Stimulated activated CD8-positive, alpha-beta memory T cell treated with anti-CD3 and anti-CD28 coated beads, Interleukin-15, amount 100 ng/mL, for 4 hours (primary cell): ENCODE measurements at regions not wholly inside any gene's neighbourhood (a gene's known extent, or its start where the extent isn't known, plus 50 kb on each side); places are given as distances from the start of the nearest gene placed in this dataset.

ENCODE experiments used
- DNase-seq, 2 donors: peaks; one replicate each; pipeline ENCODE4 v3.0.0-alpha.2; 2020; ENCODE audit warnings: low read depth in 2 of 2

DNA sequence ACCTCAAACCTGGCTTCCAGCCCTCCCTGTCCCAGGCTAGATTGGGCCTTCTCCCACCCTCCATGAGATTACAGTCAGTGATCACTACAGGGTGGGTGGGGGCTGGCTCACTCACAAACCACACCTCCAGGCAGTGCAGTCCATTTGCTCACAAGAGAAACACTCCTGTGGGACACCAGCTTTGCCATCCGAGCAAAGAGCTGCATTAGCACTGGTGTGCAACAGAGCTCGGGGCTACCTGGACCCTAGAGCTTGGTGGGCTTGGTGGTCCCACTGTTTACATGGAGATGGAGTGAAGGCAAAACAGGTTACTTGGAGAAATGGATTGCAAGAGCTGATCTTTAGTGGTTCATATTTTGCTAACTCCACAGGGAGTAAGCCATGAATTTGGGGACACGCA lies 451.7 kb upstream of the ZMIZ1 start:
- DNase-seq = no peak

DNA sequence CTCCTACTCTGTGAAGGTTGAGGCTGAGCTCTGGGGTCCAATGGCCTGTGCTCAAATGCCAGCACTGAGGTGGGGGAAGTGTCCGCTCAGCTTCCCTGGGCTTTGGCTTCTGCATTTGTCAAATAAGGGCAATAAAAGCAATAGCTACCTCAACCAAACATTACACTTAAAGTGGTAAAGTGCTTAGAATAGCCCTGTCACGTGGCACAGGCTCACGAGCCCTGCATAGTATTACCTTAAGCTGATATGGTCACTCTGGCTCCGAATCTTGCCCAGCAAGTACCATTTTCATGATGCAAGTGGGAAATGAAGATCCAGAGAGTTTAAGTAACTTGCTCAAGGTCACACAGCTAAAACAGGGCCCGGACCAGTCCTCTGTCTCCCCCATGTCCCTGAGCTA lies 451.1 kb upstream of the ZMIZ1 start:
- DNase-seq = no peak

DNA sequence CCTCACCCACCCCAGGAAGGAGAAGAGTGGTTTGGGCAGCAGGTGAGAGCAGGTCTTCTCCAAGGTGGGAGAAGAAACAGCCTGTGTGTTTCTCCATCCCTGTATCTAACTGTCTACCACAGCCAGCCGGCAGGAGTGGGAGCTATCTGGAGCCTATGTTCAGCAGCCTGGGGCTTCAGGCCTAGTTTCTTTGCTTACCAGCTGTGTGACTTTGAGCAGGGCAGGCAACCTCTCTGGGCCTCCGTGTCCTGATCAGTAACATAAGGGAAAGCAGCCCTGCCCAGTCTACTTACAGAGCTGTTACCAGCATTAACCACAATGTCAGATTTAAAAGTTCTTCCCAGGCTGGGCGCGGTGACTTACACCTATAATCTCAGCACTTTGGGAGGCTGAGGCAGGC lies 450.7 kb upstream of the ZMIZ1 start:
- DNase-seq = no peak

DNA sequence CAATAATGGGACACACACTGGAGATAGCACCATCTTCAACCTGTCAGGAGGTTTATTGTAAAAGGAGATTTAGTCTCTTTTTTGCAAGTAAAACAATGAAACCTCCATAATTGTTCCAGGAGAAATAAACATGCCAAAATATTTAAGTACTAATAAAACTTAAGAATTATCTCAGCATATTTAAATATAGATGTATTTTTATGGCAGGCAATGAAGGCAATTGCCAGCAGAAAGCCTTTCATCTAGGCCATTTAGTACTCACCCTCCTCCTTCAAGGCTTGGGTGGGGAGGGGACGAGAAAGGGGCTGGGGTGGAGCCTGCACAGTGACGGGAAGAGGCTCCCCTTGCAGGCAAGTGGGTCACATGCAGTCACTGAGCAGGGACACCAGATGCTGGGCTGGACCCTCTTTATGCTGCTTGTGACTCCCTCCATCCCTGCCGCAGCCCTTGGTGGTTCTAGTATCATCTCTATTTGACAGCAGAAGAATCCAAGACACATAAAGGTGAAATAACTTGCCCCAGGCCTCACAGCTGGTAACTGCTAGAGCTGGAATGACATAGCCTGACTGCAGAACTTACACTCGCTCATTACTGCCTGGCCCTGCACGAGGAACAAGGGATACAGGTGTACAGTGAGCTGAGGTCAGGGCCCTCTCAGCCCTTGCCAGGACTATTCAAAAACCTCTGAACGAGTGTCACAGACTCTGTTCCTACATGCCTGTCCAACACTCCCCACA lies 449.5 kb upstream of the ZMIZ1 start:
- DNase-seq = no peak

DNA sequence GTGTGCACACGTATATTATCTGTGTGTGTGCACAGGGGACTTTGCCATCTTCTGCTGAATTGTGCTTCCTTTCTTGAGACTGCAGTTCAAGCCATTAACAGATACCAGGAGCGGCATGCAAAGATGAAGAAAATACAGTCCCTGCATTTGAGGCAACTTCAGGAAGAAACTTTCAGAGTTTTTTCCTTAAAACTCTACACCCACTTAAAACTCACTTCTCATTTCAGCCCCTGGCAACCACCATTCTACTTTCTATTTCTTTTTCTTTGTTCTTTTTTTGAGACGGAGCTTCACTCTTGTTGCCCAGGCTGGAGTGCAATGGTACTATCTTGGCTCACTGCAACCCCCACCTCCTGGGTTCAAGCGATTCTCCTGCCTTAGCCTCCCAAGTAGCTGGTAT lies 448.9 kb upstream of the ZMIZ1 start:
- no peak for DNase-seq

DNA sequence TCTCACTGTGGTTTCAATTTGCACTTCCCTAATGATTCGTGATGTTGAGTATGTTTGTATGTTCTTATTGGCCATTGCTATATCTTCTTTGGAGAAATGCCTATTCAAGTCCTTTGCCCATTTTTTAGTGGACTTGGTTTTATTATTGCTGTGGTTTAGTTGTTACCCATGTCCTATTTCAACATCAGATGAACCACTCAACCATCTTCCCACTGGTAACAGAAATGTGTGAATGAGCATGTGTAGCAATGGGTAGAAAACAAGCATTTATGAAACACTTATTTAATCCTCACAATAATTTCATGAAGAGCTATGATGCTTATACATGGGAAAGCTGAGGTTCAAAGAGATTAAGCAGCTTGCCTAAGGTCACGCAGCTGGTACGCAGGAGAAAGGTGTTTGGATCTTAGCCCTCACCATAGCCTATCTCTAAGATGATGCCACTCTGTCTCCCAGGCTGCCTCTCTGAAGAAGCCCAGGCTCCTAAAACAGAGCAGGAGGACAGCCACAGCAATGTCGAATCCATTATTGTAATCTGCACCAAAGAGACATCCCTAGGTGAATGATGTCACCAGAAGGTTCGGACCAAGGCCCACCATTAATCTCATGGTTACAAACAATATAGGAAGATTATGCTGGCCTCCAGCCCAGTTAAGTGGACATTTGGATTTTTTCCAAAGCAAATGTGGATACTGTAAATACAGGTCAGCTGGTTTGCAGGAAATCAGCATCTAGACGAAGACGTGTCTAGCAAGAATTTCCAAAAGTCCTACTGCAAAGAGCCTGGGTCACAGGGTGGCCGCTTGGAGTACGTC lies 447.6 kb upstream of the ZMIZ1 start:
- no peak for DNase-seq

DNA sequence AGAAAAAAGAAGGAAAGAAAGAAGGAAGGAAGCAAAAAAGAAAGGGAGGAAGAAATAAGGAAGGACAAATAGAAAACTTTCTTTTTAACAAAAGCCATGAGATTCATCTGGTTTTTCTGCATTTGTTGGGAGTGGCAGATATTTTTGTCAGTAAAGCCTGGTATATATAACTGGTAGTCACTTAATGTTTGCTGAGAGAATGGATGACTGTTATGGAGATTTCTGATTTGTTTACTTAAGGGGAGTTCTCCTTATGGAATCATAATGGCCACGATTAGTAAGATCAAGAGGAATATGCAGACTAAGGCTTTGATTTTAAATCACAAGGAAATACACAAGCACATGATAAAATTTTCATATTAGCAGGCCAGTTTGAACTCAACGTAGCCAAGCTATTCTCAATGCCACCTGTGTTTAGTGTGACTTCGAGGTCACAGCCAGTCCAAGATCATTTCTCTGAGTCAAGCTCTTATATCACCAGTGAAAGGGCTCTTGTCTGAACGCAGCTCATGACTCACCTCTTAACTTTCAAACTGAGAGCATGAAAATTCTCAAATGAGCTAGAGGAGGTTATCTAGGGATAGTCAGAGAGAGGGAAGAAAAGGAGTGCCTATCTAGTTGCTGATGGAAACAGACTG lies 445.1 kb upstream of the ZMIZ1 start:
- DNase-seq = no peak

DNA sequence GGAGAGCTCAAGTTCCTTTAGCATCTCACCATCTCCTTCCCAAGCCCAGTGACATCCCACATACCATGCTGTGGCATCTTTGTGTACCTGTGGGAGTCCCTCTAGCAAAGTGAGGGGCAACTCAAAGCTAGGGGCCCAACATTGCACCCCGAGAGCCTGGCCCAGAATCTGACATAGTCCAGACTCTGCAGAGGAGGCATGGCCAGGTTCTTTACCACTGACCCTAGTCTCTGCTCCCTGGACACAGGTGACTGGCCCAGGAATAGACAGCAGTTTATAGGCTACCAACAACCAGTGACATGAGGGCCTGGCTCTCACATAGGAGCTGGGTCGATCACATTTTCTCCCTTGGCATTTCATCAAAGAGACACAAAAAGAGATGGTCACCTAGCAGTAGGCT lies 444.0 kb upstream of the ZMIZ1 start:
- DNase-seq = no peak

DNA sequence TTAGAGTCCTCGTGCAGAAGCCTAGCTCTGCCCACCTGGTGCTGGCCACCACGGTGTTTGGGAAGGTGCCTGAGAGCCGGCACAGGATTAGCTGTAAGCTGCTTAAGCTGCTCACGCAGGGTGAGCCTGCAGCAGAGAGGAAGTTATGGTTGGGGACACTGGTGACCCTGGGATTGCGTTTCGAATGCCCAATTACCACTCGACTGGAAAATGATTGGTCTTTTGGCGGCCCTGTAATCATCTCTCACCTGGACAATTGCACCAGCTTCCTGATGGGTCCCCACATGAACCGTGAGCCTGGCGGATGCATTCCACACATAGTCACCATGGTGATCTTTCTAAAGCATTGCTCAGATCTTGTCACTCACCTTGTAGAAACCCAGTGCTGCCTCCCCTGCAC lies 442.3 kb upstream of the ZMIZ1 start:
- DNase-seq = no peak

DNA sequence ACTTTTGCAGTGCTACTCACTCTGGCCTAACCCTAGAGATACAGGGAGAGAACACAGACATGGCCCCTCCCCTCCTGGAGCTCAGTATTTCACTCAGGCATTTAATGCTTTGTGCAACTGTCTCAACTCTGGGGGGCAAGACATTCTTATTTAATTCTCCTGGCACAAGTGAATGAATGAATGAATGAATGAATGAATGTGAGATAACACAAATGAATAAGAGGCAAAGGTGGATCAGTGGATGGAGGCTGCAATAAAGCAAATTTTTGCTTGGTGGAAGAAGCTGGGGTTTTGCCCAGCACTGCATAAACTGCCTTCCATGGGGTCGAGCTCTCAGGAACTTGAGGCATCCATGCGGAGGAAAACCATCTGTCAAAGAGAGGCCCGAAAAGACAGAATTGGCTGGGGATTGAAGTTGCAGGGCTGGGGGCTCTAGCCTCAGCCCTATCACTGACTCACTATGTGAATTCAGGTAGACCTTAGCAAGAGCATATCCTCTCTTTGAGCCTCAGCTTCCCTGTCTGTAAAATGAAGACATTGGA lies 441.4 kb upstream of the ZMIZ1 start:
- DNase-seq = no peak

DNA sequence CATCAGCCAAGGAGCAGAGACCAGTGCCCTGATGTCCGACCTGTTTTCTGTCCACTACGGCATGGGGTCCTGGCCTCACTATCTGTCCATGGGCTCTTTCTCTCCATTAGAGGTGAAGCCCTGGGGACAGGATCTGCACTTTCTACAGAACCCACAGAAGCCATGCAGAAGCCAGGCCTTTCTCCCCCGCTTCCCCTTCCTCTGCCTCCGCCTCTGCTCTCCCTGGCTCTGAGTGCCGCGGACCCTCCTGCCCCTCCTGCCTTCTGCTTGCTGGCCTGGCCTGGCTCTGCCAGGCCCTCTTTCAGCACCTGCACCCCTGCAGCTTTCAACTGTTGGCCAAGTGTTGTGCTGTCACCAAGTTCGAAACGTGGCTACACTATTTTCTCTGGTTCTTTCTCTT lies 439.8 kb upstream of the ZMIZ1 start:
- DNase-seq = no peak

DNA sequence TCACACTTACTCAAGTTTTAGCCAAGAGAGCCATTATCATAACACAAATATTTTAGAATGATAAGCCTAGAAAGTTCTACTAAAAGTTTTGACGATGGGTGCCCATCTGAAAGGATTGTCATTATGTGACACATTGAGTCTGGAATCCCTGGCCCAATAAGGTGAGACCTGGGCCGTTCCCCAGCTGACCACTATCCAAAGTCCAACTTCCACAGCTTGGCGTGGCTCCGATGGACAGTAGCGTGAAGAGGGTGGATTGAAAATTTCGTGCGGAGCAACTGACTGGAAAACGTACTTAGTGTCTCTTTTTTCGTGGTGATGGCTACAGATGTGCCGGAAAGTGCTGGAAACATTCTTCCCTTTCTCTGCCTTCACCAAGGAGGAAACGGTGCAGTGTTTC lies 439.0 kb upstream of the ZMIZ1 start:
- no peak for DNase-seq

DNA sequence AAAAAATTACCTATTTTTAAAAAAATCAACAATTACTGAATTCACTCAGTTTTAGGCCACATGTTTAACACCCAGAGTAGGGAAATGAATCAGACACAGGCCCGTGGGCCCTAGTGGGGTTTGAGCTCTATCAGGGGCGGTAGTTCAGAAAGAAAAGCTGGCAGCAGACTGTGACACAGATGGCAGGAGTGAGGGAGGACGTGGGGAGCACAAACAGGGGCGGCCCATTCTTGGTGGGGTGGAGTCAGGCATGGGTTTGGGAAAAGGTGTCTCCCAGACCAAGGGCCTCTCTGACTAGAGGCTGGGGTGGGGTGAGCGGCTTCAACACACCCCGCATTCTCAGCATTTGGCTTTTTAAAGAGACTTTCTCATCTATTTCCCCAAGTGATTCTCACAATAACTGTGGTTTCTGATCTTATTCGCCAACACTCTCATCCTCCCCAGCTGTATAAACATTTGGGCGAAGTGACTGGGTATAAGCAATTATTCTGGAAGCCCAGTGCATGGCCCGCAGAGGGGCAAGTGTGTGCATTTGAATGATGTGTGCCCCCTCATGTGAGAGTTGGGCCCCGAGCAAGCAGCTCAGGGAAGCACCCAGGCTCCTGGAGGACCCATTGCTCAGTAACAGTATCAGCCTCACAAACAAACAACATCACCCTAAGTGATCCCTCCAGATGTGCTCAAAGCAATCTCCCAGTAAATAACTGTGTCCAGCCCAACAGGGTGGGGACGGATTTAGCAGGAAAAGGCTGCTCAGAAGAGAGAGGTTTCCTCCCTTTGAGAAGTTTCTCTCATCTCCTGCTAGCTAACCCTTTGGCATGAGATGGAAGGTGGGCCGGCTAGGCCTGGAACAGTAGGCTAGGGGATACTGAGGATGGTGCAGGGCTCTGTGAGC lies 437.6 kb upstream of the ZMIZ1 start:
- DNase-seq = no peak

DNA sequence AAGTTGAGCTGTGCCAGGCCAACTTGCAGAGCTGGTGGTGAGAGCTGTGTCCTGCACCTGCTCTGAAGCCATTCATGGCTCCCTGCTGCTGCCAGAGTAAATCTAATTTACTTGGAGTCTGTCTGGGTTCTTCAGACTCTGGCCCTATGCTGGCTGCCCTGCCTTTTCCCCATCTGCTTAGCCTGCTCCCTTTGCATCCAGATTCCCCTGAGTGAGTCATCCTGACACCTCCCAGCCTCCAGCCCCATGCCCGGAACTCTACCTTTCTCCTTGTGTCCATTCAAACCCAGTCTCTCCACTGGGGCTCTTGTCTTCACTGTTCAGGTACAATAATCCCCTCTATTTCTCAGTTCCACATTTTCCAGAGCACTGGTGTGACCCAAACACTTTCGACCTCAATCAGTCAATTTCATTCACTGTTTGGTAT lies 434.4 kb upstream of the ZMIZ1 start:
- DNase-seq = no peak

DNA sequence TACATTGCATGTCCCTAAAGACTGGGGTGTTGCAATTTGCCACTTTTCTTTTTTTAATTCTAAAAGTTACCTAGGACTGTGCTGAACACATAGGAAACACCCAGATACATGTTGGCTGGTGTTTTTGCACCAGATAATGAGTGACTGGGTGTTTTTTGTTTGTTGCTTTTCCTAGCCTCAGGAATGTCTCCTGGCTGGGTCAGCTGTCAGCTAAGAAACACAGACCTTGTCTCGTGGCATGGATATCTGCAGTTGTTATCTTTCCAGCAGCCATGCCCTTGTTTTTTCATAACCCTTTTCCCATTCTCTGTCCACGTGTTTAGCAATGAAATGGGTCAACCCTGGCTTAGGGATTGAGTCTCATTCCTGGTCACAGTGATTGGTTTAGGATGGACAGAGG lies 433.9 kb upstream of the ZMIZ1 start:
- DNase-seq = no peak

DNA sequence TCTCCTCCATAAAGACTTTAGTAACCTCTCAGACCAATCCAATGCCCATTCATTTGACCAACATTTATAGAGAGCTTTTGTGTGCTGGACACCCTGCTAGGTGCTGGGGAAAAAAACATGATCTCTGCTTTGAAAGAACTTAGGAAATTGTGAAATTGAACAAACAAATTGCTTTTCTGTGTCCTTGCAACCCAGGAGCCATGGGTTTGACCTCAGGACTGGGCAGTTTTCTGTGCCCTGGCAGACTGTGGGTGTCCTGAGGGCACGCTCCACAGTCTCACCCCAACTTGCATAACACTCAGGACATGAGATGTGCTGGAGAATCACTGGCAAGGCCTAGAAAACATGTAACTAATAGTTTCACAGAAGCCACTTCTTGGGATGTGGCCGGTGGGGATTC lies 429.1 kb upstream of the ZMIZ1 start:
- no peak for DNase-seq

DNA sequence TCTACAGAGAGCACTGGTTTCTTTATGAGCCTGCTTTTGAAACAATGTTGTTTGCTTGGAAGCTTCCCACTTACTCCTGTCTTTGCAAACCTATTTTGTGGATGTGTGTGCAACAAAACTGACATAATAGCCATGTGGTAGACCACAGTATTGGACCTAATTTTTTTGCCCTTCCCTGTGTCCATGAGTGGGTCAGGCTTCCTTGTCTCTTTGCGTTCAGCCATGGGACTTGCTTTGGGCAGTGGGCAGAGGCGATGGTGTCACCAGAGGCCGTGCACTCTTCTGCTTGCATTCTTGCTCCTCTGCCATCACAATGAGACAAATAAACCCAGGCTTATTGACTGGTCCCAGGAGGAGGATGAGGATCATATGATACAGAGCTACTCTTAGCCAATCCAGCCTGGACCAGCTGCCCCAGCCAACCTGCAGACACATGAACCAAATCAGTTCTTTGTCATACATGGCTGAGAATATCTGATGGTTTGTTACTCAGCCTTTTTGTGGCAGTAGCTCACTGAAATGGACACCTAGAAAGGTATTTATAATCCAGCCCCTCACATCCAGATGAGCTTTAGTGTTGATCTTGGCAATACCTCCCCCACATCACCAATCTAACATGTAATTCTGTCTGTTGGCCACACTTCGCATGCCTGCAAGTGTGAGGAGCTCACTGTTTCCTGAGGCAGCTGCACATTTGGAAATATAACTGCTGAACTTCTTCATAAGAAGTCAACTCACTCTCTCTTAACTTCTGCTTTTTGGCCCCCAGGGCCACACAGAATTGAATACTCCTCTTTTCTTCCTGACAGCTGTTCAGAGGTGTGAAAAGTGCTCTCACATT lies 427.8 kb upstream of the ZMIZ1 start:
- DNase-seq = no peak

DNA sequence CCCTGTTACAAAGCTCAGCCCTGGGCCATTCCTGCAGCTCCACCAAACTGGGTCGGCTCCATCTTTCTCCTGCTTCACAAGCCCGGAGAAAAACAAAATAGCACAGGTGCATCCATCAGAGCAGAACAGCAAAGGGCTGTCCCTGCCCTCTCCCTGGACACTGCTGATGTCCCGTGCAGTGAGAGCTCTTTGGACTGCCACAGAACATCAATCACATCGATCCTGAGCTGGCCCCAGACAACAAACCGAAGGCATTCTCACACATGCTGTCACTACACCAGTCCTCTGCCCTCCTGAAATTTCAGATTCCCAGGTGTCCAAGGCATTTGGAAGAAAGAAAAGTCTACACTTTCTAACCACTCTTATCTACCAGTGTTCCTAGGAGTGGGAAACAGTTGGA lies 427.1 kb upstream of the ZMIZ1 start:
- DNase-seq = no peak

DNA sequence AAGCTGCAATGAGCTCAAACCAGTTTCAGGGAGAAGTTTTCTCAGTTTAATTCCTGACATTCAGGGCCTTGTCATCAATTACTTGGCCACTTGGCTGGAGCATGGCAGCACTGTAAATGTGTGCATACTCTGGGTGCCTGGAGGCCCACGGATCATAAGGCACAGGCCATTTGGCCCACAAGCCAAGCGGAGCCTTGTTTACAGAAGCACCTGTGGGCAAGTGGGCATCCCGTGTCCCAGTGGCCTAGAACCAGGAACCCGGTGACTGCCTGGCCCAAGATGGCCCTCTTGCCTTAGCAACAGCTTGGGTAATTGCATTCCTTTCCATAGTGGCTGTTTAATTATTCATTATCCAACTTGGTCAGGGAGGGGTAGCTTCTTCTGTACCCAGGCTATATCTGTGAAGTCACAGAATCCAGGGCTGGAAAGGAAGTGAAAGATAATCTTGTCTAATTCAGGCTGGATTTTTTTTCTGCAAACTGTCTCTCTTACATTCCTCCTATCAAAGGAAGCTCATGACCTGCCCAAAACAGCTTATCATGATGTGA lies 426.4 kb upstream of the ZMIZ1 start:
- DNase-seq = no peak

DNA sequence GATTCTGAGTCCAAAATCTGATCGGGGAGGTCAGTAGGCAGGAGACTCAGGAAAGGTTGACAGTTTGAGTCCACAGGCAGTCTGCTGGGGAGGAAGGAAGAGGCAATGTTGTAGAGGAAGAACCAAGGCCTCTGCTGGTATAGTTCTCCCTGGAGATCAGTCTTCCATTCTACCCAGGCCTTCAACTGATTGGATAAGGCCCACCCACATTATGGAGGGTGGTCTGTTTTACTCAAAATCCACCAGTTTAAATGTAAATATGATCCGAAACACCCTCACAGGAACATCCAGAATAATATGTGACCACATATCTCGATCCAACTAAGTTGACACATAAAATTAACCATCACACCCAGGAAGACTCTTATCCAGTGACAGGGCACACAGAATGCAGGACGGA lies 425.3 kb upstream of the ZMIZ1 start:
- no peak for DNase-seq
